ENCODE measurements at regions not wholly inside any gene's neighbourhood (a gene's known extent, or its start where the extent isn't known, plus 50 kb on each side); places are given as distances from the start of the nearest gene placed in this dataset.

DNA sequence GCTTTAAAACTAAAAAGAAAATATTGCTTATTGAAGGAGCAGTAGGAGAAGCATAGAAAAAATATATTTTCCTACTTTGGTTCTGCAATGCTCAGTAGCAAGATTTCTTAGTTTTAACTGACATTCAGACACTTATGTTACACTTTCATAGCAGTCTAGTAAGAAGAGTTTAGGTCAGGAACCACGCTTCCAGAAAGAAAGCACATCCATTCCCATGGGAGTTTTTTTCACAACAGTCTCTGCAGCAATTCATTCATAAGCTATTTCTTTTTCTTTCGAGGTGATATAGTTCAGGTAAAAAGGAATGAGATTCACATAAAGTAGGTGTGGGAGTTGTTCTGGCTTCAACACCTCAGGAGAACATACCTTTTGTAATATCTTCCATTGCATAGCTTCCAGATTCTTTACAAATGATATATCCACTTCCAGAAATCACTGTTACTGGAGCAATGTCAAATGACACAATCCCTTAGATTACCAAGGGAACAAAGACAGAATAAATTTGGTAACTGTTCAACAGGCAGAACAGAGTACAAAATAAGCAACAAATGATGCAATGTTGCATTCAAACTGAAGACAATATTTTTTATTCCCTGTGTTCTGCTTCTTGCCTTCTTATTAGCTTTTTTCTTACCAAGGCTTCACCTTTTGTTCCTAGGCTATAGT is 95.2 kb upstream of the GULP1 start:
- no peak overlapping the region for H3K4me3 ChIP-seq
- no peak overlapping the region for H3K27ac ChIP-seq
- DNase-seq (no peak), ATAC-seq (peak in 1 of 4 donors; percentile 34)
- peaks cover 0 to 8% (median 0%) of the 10 kb centered on the region in 12 donors for H3K4me1 ChIP-seq
- TF ChIP-seq, protein P1, sequence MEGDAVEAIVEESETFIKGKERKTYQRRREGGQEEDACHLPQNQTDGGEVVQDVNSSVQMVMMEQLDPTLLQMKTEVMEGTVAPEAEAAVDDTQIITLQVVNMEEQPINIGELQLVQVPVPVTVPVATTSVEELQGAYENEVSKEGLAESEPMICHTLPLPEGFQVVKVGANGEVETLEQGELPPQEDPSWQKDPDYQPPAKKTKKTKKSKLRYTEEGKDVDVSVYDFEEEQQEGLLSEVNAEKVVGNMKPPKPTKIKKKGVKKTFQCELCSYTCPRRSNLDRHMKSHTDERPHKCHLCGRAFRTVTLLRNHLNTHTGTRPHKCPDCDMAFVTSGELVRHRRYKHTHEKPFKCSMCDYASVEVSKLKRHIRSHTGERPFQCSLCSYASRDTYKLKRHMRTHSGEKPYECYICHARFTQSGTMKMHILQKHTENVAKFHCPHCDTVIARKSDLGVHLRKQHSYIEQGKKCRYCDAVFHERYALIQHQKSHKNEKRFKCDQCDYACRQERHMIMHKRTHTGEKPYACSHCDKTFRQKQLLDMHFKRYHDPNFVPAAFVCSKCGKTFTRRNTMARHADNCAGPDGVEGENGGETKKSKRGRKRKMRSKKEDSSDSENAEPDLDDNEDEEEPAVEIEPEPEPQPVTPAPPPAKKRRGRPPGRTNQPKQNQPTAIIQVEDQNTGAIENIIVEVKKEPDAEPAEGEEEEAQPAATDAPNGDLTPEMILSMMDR (IDR thresholded peaks at IDR 0.05), result no peak
- TF ChIP-seq POLR2A (IDR thresholded peaks at IDR 0.05), result no peak
- intact Hi-C loops (cut with DNase I), result no loop called here
- no peaks in the 10 kb centered on the region for H3K9me3 ChIP-seq
- WGBS, 4 donors, result 31 to 63% (median 47%) methylated on average over 2 of the region's 2 CpGs
- no peaks in the 10 kb centered on the region for H3K27me3 ChIP-seq
- H3K36me3 ChIP-seq, result no peaks in the 10 kb centered on the region

GRCh38 chr2:188199716-188200128 is 92.0 kb upstream of the GULP1 start:
- Histone ChIP-seq H3K4me1 (peaks cover 0 to 8% (median 0%) of the 10 kb centered on the region in 12 donors), H3K36me3 (no peaks in the 10 kb centered on the region), H3K4me3 (no peak overlapping the region), H3K9me3 (no peaks in the 10 kb centered on the region), H3K27ac (no peak overlapping the region), H3K27me3 (no peaks in the 10 kb centered on the region)
- WGBS, 4 donors, result 86 to 89% (median 87%) methylated on average over 3 of the region's 3 CpGs
- intact Hi-C loops (cut with DNase I), result no loop called here
- TF ChIP-seq POLR2A (IDR thresholded peaks at IDR 0.05), result no peak
- TF ChIP-seq, protein P1 (IDR thresholded peaks at IDR 0.05), result no peak
- ATAC-seq (no peak), DNase-seq (no peak)

- Histone ChIP-seq H3K27ac (no peak overlapping the region), H3K27me3 (no peaks in the 10 kb centered on the region), H3K9me3 (no peaks in the 10 kb centered on the region), H3K4me1 (peaks cover 0 to 5% (median 0%) of the 10 kb centered on the region in 12 donors), H3K4me3 (no peak overlapping the region), H3K36me3 (no peaks in the 10 kb centered on the region)
- DNase-seq (no peak), ATAC-seq (no peak)
- intact Hi-C loops (cut with DNase I), result no loop called here
- TF ChIP-seq, protein P1 (IDR thresholded peaks at IDR 0.05), result no peak
- no peak for TF ChIP-seq POLR2A (IDR thresholded peaks at IDR 0.05)
- WGBS, 4 donors, result 89 to 95% (median 94%) methylated on average over 2 of the region's 2 CpGs
Observed at GRCh38 chr2:188201639-188202038, 90.0 kb upstream of the GULP1 start.

GRCh38 chr2:188202777-188203176 is 88.9 kb upstream of the GULP1 start:
- intact Hi-C loops (cut with DNase I), result no loop called here
- Histone ChIP-seq H3K9me3 (no peaks in the 10 kb centered on the region), H3K4me1 (no peaks in the 10 kb centered on the region), H3K27ac (no peak overlapping the region), H3K27me3 (no peaks in the 10 kb centered on the region), H3K4me3 (no peak overlapping the region), H3K36me3 (no peaks in the 10 kb centered on the region)
- no peak for TF ChIP-seq POLR2A (IDR thresholded peaks at IDR 0.05)
- DNase-seq (no peak), ATAC-seq (no peak)
- WGBS, 4 donors, result 95 to 98% (median 98%) methylated on average over 1 of the region's 1 CpG

DNA sequence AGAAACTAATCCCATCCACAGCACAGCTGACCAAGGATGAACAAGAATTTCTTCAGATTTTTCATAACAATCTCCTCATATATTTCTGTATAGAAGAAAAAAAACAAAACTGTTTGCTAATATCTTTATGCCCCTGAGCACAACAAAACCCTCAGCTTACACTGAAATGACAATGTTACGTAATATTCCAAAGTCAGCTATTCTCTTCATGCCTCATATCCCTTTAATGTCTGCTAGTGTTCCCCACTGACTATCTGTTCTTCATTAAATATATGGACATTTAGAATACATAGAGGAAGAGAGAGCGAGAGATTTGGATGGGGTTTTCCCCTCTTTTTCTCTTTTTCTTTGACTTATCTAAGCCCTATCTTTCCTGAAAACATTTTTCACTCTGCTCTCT is 87.9 kb upstream of the GULP1 start:
- H3K9me3 ChIP-seq, result no peaks in the 10 kb centered on the region
- ATAC-seq, result no peak
- no peak for TF ChIP-seq POLR2A (IDR thresholded peaks at IDR 0.05)
- TF ChIP-seq, protein P1 (IDR thresholded peaks at IDR 0.05), result no peak
- H3K36me3 ChIP-seq, result no peaks in the 10 kb centered on the region
- no peak overlapping the region for H3K4me3 ChIP-seq
- no peak for DNase-seq
- no peak overlapping the region for H3K27ac ChIP-seq
- 94 to 98% (median 95%) methylated on average over 2 of the region's 2 CpGs for WGBS, 4 donors
- H3K4me1 ChIP-seq, result no peaks in the 10 kb centered on the region
- intact Hi-C loops (cut with DNase I), result no loop called here
- no peaks in the 10 kb centered on the region for H3K27me3 ChIP-seq

Data from heart left ventricle (tissue), 16 donors.